CD4-positive, alpha-beta T cell treated with Interleukin-2 at 100 ng/mL for 4 hours (primary cell): ENCODE measurements at regions not wholly inside any gene's neighbourhood (a gene's known extent, or its start where the extent isn't known, plus 50 kb on each side); places are given as distances from the start of the nearest gene placed in this dataset.
"Not testable (repeated sequence)": the region's sequence is repeated elsewhere in the genome, so short reads cannot be mapped to it uniquely, and the experiment has no call there.

Experiments used
- DNase-seq: peaks from one replicate; pipeline ENCODE4 v3.0.0-alpha.2; 2020; ENCODE audit warnings: low spot score

DNA sequence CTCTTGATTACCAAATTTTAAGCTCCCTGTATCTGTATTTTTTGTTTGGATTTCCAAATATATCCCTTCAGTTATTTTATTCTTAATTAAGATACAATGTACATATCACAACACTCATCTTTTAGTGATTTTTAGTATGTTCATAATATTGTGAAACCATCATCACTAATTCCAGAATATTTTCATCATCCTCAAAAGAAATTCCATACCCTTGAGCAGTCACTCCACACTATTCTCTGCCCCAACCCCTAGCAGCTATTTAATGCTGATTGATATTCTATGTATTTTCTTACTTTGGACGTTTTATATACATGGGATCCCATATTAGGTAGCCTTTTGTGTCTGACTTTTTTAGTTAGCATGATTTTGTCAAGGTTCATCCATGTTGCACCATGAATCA, 127.4 kb upstream of the SLC8A1 start:
- no peak for DNase-seq

- no peak for DNase-seq
Observed at GRCh38 chr2:40584432-40584831, 132.5 kb upstream of the SLC8A1 start.

- no peak for DNase-seq
Observed at GRCh38 chr2:40591774-40592173, 139.9 kb upstream of the SLC8A1 start.

DNA sequence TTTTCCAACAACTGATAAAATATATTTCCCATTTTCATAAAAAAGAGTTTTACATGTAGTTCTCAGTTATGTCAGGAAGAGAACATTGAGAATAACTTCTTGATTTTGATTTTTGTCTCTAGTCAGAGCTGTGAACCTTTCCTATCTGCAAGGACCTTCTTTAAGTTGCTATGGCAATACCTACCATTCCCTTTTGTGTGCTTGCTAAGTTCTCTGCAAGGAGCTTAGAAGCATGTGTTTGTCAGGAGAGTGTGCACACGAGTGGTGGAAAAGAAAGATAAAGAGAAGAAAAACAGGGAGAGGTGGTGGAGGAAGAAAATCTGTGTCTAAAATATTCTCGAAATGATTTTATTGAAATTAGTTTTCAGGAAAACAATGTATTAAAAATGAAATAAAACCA, 140.3 kb upstream of the SLC8A1 start:
- no peak for DNase-seq

GRCh38 chr2:40606862-40607261, 155.0 kb upstream of the SLC8A1 start:
- no peak for DNase-seq

DNA sequence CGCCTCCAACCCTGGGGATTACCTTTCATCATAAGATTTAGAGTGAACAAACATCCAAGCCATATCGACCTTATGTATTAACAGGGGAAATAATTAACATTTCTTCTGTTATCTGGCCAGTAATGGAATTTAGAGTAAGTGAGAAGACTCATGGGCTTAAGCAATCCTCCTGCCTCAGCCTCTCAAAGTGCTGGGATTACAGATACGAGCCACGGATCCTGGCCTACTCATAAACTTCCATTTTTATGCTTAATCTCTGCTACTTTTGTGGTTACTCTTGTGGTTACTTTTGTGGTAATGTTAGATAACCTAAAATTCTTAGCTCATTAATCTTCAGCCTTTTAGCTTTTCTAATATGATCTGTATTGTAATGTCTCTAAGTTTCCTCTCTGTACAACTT, 159.3 kb upstream of the SLC8A1 start:
- no peak for DNase-seq

GRCh38 chr2:40625849-40626248, 174.0 kb upstream of the SLC8A1 start:
- DNase-seq, result no peak

- no peak for DNase-seq
Observed at GRCh38 chr2:40628556-40628955, 176.7 kb upstream of the SLC8A1 start.

- no peak for DNase-seq
Observed at GRCh38 chr2:40629768-40630434, 178.0 kb upstream of the SLC8A1 start.

GRCh38 chr2:40639320-40639719, 187.4 kb upstream of the SLC8A1 start:
- DNase-seq, result no peak

- no peak for DNase-seq
Observed at GRCh38 chr2:40642237-40642636, 190.3 kb upstream of the SLC8A1 start.

DNA sequence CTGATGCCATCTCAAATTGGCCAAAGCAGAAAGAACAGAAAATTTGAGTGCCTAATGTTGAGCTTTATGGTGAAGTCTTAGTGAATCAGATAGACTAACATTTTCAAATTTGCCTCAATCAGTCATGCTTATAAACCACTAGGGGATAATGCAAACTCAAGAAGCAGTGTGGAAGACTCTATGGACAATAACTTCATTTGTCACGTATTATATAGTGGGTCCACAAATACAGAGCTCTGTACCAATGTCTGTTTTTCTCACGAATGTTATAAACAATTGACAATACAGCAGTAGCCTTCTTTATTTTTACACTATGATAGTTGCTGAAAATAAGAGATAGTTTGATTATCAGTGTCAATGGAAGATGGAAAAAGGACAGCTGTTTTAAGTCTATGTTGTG, 190.8 kb upstream of the SLC8A1 start:
- DNase-seq, result no peak

DNA sequence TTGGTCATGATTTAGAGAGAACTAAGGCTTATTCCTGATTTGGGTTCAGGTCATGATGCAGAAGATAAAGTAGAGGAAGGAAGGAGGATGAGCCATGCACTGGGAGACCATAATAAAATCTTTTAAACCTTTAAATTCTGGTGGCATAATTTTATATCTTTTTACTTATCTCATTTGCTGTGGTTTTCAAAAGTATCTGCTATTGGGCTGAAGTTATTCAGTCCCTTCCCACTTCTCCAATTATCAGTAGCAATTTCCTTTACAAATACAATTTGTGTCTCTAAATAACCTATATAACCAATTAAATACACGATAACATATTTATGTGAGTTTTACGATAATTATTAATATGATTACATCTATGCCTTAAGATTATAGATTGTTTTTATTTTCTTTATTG, 194.8 kb upstream of the SLC8A1 start:
- DNase-seq, result no peak

- DNase-seq, result no peak
Observed at GRCh38 chr2:40652155-40652554, 200.3 kb upstream of the SLC8A1 start.

DNA sequence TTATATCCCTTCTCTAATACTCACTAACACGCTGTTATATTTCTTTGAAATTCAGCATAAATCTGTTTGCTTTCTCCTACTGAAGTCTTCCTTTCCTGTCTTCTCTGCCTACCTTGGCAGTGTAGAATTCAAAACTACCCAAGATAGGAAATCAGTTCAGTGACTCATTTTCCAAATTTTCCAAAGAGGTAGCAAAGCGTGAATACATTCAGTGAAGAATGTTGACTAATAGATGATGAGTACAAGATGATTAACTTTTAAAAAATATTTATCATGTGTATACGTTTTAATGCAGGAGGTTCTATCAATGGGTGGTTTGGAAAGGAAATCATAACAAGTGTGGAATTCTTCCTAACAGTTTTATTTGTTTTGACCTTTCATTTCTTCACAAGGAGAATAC, 201.9 kb upstream of the SLC8A1 start:
- no peak for DNase-seq

- DNase-seq, result no peak
Observed at GRCh38 chr2:40654346-40654745, 202.5 kb upstream of the SLC8A1 start.

DNA sequence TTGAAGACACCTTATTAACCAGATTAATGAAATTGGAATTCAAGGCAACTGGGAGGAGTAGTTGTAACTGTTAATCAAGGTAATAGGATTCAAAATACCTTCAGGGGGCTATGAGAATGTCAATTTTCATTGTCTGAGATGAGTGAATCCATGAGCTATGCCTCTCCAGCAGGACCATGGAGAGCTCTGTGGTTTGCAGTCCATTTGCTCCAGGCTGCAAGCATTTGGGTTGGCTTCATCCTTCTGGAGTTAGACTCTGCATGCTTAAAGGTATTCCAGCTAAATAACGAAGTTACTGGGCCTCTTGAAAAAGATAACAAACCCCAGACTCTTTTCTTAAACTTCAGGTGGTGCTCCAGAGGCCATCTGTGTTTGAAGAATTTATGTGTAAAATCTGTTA, 207.1 kb upstream of the SLC8A1 start:
- DNase-seq, result no peak

DNA sequence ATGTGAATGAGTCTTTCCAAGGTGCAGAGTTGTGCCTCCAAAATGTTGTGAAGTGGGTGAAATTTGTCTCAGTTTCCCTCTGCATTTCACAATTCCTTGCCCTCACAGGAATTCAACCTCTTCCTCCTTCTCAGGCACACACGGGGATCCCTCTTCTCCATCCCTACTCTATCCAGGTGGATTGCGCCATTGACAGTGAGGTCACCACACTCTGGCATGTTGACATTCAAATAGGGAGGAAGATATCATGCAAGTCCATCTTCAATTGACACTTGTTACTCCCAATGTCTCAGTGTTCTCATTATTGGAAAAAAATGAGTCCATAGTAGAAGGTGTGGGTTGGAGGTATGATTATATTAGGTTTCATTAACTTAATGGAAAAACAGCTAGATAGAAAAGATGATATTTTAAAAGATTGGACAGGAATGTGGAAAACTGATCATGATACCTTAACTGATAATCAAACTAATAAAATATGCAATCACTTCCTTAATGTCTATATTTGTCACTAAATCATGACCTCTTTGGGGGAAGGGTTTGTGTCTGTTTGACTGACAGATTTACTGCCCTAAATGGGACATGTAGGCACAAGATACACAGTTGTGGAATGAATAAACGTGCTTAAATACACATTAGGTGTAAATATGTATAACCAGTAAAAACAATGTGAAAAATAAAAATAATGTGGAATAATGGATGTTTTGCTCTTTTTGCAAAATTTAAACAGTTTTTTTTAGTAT, 213.8 kb upstream of the SLC8A1 start:
- DNase-seq, result no peak

- DNase-seq, result no peak
Observed at GRCh38 chr2:40666398-40666797, 214.5 kb upstream of the SLC8A1 start.

DNA sequence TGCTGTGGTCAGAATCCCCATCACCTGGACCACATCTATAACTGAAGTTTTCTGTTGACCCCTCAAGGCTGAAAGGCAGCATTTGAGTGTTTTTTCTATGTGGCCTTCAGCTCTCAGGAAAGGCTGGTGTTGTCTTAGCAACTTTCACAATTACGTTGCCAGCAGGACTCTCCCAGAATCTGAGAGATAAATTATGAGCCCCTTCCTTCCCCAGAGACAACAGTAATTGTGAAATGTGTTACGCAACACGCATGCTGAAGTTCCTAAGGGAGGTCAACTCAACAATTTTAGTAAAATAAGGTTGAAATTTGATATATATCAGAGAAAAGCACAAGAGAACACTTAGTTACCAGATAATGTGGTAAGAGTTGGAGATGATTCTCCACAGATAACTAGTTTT, 216.5 kb upstream of the SLC8A1 start:
- no peak for DNase-seq

GRCh38 chr2:40676134-40676790, 224.4 kb upstream of the SLC8A1 start:
- DNase-seq, result not testable (repeated sequence)

- DNase-seq, result no peak
Observed at GRCh38 chr2:40680547-40680946, 228.7 kb upstream of the SLC8A1 start.

DNA sequence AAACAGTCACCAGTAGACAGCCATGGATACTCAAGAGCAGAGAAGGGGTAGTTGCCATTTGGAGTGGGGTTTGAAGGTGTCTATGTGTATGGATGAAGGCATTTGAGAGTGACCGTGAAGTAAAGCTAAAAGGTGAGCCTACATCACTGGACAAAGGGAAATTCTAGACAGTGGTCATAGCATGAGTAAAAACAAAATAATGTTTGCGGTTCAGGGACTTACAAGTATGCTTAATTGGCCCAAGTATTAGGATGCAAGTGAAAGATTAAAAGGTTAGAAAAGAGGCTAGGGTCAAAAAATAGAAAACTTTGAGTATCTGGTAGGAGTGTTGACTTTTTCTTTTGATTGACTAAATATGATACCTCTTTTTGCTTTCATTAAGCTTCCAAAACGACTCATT, 238.1 kb upstream of the SLC8A1 start:
- DNase-seq, result no peak
